ENCODE measurements at regions not wholly inside any gene's neighbourhood (a gene's known extent, or its start where the extent isn't known, plus 50 kb on each side); places are given as distances from the start of the nearest gene placed in this dataset.
A peak's percentile ranks its signal among the peaks of the same experiment; 100 is the strongest.

DNA sequence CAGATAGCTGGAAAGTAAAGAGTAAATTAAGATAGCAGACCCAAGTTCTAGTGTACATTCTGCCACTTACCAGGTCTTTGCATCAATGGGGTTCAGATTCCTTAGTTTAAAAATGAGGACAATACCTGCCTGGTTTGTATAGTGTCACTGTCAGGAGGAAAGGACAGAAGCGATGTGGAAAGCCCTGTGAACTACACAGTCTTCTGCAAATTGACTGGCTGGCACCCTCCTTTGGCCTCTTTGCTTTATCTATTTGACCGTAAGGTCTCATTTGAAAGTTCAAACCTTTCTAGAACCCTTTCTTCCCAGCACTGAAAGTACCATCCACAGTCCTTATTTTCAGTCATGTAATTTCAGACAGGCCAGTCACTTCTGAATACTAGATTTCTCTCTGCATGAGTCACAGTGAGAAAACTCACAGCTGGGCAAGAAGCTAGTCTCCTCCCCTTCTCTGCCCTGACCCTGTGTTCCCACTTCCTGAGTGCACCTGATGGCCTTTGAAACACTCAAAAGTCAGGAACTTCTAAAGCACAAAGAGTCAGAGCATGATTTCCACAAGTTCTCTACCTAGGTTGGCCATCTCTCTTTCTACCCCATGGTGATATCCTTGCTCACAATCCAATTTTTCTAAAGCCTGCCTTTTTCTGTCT is 91.3 kb upstream of the RASEF start:
- no peak for FAIRE-seq
- no peak for DNase-seq (ENCODE audit: insufficient read length)
- TF ChIP-seq POLR2AphosphoS5 (IDR thresholded peaks at IDR 0.05; ENCODE audit: low read depth, low read length) (no peak), TAF1 (IDR thresholded peaks at IDR 0.05; ENCODE audit: borderline replicate concordance, low read depth, low read length) (no peak), POLR2A (IDR thresholded peaks at IDR 0.05; ENCODE audit: low read depth, low read length) (no peak)

DNA sequence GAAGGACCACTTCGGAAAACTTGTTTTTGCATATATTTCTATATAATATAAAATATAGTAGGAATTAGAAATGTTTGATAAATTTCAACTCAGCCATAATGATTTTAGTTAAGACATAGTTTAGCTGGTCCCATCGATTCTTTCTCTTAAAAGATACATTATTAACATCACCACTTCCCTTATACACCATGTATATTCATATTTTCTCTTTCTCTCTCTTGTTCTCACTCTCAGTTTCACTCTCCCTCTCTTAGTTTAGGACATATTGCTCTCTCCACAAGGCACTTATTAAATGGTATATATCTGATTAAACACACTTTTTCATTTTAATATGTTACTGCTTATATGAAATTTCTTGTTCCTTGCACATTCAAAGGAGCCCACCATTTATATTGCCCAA is 90.1 kb upstream of the RASEF start:
- no peak for FAIRE-seq
- DNase-seq (ENCODE audit: insufficient read length) = no peak
- TF ChIP-seq TAF1 (IDR thresholded peaks at IDR 0.05; ENCODE audit: borderline replicate concordance, low read depth, low read length) = no peak
- no peak for TF ChIP-seq POLR2A (IDR thresholded peaks at IDR 0.05; ENCODE audit: low read depth, low read length)
- TF ChIP-seq POLR2AphosphoS5 (IDR thresholded peaks at IDR 0.05; ENCODE audit: low read depth, low read length) = no peak

DNA sequence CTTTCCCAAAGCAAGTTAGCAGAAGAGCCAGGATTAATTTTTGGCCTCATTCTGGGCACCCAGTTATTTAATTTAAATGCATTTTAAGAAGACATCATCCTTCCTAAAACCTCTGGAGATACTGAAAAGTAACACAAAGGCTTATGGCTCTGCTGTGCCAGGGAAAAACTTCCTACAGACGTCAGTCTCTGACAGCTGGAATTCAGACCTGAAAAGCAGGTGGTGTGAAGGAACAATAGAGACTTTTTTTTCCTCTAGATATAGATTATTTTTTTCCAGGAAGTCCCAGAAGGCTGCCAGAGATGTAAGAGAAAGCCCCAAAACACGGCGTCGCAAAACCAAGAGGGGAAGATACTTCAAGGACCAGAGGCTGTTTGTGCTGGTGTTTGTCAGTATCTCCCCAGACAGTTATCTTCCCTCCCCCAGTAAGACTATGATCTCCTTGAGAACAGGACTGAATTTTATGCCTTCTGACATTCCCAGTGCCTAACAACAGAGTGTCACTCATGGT is 88.7 kb upstream of the RASEF start:
- FAIRE-seq (no peak), DNase-seq (ENCODE audit: insufficient read length) (no peak)
- TF ChIP-seq POLR2A (IDR thresholded peaks at IDR 0.05; ENCODE audit: low read depth, low read length) (no peak), TAF1 (IDR thresholded peaks at IDR 0.05; ENCODE audit: borderline replicate concordance, low read depth, low read length) (no peak), POLR2AphosphoS5 (IDR thresholded peaks at IDR 0.05; ENCODE audit: low read depth, low read length) (no peak)

DNA sequence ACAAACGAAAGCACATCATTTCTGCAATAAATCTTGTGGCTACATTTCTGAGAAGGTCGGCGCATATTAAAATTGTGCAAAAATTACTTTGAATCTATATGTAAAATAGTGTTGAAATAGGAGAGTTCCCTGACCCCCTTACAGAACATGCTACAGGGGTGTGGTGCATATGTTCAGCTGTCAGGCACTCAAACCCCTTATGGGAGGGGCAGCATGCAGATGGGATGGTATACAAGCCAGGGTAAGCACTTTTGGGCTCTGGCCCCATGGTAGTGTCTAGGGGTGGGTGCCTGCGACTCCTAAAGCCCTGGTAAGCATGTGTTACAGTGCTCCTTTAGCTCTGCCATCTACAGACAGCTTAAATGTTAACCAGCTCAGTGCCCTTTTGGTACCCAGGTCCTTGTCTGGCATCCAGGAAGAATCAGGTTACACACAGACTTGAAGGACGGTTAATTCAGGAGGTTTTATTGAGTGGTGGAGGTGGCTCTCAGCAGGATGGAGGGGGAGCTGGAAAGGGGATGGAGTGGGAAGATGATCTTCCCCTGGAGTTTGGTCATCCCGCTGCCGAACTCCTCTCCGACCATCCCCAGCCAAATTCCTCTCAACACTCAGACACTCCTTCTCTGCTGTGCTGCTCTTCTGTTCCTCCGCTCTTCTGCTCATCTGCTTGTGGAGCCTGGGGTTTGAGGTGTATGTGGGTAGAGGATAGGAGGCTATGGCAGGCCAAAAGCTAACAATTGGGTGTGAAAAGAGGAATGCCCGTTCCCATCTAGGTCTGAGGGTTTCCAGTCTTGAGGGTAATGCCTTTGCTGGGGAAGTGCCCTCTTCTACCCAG is 84.6 kb upstream of the RASEF start:
- FAIRE-seq = no peak
- no peak for DNase-seq (ENCODE audit: insufficient read length)
- no peak for TF ChIP-seq TAF1 (IDR thresholded peaks at IDR 0.05; ENCODE audit: borderline replicate concordance, low read depth, low read length)
- TF ChIP-seq POLR2AphosphoS5 (IDR thresholded peaks at IDR 0.05; ENCODE audit: low read depth, low read length) = no peak
- no peak for TF ChIP-seq POLR2A (IDR thresholded peaks at IDR 0.05; ENCODE audit: low read depth, low read length)

DNA sequence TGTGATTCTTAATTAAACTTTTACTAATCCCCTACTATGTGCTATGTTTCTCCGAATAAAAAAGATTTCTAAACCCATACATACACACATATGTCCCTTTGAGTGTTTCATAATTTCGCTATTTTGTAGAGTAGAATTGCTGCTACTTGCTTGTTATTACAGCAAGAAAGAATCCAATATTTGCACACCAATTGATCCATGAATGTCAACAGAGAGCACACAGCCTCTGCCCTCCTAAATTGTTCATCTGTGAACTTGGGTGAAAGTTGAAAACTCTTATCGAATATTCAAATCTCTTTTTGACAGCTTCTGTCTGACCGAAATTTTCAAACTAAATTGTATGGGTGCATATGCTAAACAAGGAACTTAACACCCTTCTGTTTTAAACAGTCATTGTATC is 83.4 kb upstream of the RASEF start:
- DNase-seq (ENCODE audit: insufficient read length) (no peak), FAIRE-seq (peak; percentile 14)
- TF ChIP-seq TAF1 (IDR thresholded peaks at IDR 0.05; ENCODE audit: borderline replicate concordance, low read depth, low read length) = no peak
- no peak for TF ChIP-seq POLR2A (IDR thresholded peaks at IDR 0.05; ENCODE audit: low read depth, low read length)
- no peak for TF ChIP-seq POLR2AphosphoS5 (IDR thresholded peaks at IDR 0.05; ENCODE audit: low read depth, low read length)

DNA sequence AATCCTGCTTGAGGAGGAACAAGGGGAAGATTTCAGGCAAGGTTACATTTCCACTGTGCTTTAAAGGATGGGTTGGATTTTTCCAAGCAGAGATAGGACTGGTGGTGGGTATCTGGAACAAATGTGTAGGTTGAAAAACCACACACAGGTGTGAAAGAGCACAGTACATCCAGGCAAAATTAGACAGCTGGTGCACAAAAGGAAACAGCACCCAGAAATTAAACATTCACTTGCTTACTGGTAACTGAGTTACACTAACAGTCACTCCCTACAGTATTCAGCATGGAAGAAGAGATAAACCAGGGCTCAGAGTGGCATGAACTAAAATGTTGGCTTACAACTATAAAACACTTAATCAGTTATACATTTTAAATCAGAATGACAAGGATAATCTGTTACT is 81.5 kb upstream of the RASEF start:
- DNase-seq (ENCODE audit: insufficient read length) (no peak), FAIRE-seq (no peak)
- no peak for TF ChIP-seq TAF1 (IDR thresholded peaks at IDR 0.05; ENCODE audit: borderline replicate concordance, low read depth, low read length)
- TF ChIP-seq POLR2AphosphoS5 (IDR thresholded peaks at IDR 0.05; ENCODE audit: low read depth, low read length) = no peak
- no peak for TF ChIP-seq POLR2A (IDR thresholded peaks at IDR 0.05; ENCODE audit: low read depth, low read length)

DNA sequence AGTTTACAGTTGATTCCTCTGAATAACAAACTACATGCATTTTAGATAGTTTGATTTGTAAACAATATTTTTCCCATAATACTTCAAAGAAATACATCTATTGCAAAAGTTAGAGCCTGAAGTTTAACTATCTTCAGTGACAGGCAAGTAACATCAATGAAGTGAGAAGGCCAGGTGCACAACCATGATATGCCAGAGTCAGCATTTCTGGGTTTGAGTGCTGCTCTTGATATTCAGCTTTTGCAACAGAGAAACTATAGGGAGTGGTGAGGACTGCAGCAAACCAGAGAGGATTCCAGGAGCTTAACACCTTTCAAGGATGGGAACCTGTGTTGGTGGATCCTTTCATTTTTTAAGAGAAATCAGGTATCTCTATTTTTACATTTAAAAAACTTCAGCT is 79.4 kb upstream of the RASEF start:
- FAIRE-seq = no peak
- TF ChIP-seq POLR2AphosphoS5 (IDR thresholded peaks at IDR 0.05; ENCODE audit: low read depth, low read length) (no peak), POLR2A (IDR thresholded peaks at IDR 0.05; ENCODE audit: low read depth, low read length) (no peak), TAF1 (IDR thresholded peaks at IDR 0.05; ENCODE audit: borderline replicate concordance, low read depth, low read length) (no peak)
- no peak for DNase-seq (ENCODE audit: insufficient read length)

DNA sequence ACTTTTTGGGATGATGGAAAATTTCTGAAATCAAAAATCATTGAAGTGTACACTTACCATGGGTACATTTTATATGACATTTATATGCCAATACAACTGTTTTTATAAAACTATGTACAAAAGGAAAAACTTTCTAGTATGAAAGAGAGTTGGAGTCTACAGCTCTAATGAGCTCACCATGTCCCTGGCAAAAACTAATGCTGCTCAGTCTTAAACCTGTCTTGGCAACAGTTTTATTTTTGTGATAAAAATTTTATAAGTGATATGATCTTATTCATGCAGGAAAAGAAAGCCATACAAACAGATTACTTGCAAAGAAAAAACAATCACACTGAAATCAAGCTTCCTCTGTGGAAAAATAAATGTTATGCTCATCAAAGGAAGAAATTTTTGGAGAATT is 78.9 kb upstream of the RASEF start:
- FAIRE-seq (no peak), DNase-seq (ENCODE audit: insufficient read length) (no peak)
- TF ChIP-seq TAF1 (IDR thresholded peaks at IDR 0.05; ENCODE audit: borderline replicate concordance, low read depth, low read length) (no peak), POLR2A (IDR thresholded peaks at IDR 0.05; ENCODE audit: low read depth, low read length) (no peak), POLR2AphosphoS5 (IDR thresholded peaks at IDR 0.05; ENCODE audit: low read depth, low read length) (no peak)

DNA sequence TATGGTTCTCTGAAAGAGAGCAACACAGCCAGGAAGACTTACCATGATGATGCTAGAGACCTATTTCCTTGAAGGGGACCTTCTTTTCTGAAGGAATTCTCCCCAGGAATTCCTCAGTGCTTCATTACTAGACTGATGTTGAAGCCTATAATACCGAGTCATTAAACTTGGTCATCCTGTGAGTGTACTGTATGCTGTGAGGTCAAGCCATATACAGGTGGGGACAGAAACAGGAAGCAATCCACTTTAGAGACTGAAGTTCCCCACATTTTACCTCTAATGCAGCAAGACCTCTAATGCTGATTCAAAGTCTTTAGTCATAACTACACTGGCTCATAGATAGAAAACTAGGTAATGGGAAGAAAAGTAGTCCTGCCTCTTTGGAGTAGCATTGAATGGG is 77.1 kb upstream of the RASEF start:
- DNase-seq (ENCODE audit: insufficient read length) (no peak), FAIRE-seq (peak; percentile 9)
- TF ChIP-seq POLR2A (IDR thresholded peaks at IDR 0.05; ENCODE audit: low read depth, low read length) = no peak
- TF ChIP-seq TAF1 (IDR thresholded peaks at IDR 0.05; ENCODE audit: borderline replicate concordance, low read depth, low read length) = no peak
- no peak for TF ChIP-seq POLR2AphosphoS5 (IDR thresholded peaks at IDR 0.05; ENCODE audit: low read depth, low read length)

DNA sequence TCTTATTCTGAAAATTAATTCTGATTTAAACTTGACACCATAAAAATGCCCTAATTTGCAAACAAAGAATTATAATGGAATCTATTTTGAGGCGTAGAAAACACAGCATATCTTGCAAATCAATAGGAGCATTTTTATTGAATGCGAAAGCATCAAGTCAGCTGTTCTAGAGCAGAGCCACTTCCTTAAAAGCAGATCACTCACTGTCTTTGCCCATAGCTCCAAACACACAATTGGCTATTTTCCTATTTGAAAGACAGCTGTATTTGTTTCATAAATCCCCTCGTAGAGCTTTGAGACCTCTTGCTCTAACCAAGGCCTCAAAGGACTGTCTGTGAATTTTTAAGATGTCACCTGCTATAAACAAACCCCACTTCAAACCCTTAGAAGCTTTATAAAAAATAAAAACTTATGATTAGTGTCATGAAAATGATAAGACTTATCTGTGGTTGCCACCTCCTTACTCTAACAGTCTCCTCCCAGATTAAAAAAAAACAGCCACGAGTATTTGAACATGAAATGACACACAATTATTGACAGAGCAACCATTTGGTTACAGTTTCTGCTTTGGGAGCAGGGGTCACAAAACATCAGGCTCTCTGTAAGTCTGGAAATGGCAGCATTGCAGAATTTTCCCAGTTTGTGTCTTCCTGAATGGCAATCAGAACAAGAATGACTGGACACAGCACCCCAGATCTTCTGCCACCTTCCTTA is 75.6 kb upstream of the RASEF start:
- no peak for FAIRE-seq
- TF ChIP-seq POLR2A (IDR thresholded peaks at IDR 0.05; ENCODE audit: low read depth, low read length) (no peak), POLR2AphosphoS5 (IDR thresholded peaks at IDR 0.05; ENCODE audit: low read depth, low read length) (no peak), TAF1 (IDR thresholded peaks at IDR 0.05; ENCODE audit: borderline replicate concordance, low read depth, low read length) (no peak)
- no peak for DNase-seq (ENCODE audit: insufficient read length)

DNA sequence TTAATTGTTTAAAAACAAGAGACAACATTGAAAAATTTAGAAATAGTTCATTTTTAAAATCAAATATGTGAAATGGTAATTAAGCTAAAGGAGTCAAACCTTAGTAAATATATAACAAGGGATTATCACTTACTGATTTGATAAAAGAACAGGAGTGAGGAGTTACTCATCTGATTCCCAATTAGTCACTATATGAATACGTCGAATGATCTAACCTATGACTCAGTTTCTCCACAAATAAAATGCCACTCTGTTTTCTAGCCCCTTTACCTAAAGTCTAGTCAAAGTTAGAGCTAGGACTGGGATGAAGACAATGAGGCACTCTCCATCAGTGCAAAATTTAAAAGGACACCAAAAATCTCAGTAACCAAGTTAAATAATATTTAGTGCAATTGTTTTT is 70.4 kb upstream of the RASEF start:
- FAIRE-seq (no peak), DNase-seq (ENCODE audit: insufficient read length) (no peak)
- TF ChIP-seq POLR2AphosphoS5 (IDR thresholded peaks at IDR 0.05; ENCODE audit: low read depth, low read length) = no peak
- TF ChIP-seq POLR2A (IDR thresholded peaks at IDR 0.05; ENCODE audit: low read depth, low read length) = no peak
- TF ChIP-seq TAF1 (IDR thresholded peaks at IDR 0.05; ENCODE audit: borderline replicate concordance, low read depth, low read length) = no peak
